H1 (cell line): ENCODE measurements at regions not wholly inside any gene's neighbourhood (a gene's known extent, or its start where the extent isn't known, plus 50 kb on each side); places are given as distances from the start of the nearest gene placed in this dataset.

Source experiments
- CTCF ChIA-PET: fragments of 300-600 bp; sonication (Branson Sonifier 250); formaldehyde crosslinking; loops from one replicate; lab custom pipeline; 2021; ENCODE audit not compliant: partially characterized antibody; lab: Charles Lee
- POLR2A ChIA-PET: fragments of 300-600 bp; sonication (Branson Sonifier 250); formaldehyde crosslinking; loops from one replicate; lab custom pipeline; 2021; ENCODE audit warnings: inconsistent platforms; ENCODE audit not compliant: partially characterized antibody; lab: Charles Lee
- DNase-seq, 2 experiments: peaks; one replicate each; pipeline versions ENCODE4 v3.0.0 to v3.0.0-alpha.2; 2010 to 2022; ENCODE audit warnings: low spot score in 2 of 2, low read depth in 1 of 2, mixed read lengths in 1 of 2
- FAIRE-seq: peaks from 2 replicates; lab custom pipeline; 2011; peaks lifted over from hg19 to GRCh38; lab: Jason Lieb, UNC
- H2AFZ ChIP-seq: 2 replicates; pipeline ENCODE4 v1.8.1; 2012; ENCODE audit warnings: low read length, inconsistent platforms
- H2AK5ac ChIP-seq: 2 replicates; pipeline ENCODE4 v1.6.1; 2013; ENCODE audit warnings: low read depth, low read length
- H2BK120ac ChIP-seq: replicated peaks from 2 replicates; pipeline ENCODE3; 2013; ENCODE audit warnings: low read depth, low read length, inconsistent platforms
- H2BK12ac ChIP-seq: 2 replicates; pipeline ENCODE4 v1.6.1; 2013; ENCODE audit warnings: low read depth, low read length
- H2BK15ac ChIP-seq: 2 replicates; pipeline ENCODE4 v1.6.1; 2013; ENCODE audit warnings: low read length
- H2BK20ac ChIP-seq: 2 replicates; pipeline ENCODE4 v1.6.1; 2013; ENCODE audit warnings: low read length
- H2BK5ac ChIP-seq: 2 replicates; pipeline ENCODE4 v1.6.1; 2013; ENCODE audit warnings: low read depth, low read length
- H3K14ac ChIP-seq: 2 replicates; pipeline ENCODE4 v1.6.1; 2013; ENCODE audit warnings: inconsistent platforms; ENCODE audit not compliant: insufficient read length
- H3K18ac ChIP-seq: 2 replicates; pipeline ENCODE4 v1.6.1; 2013; ENCODE audit warnings: low read length; ENCODE audit errors: extremely low read depth
- H3K23ac ChIP-seq: 2 replicates; pipeline ENCODE4 v1.6.1; 2013; ENCODE audit warnings: inconsistent platforms; ENCODE audit not compliant: insufficient read length
- H3K23me2 ChIP-seq: 2 replicates; pipeline ENCODE4 v1.6.1; 2013; ENCODE audit warnings: low read depth, low read length
- H3K27ac ChIP-seq: 2 replicates; pipeline ENCODE4 v1.6.1; 2011; ENCODE audit warnings: low read depth, low read length, inconsistent platforms
- H3K27me3 ChIP-seq, 4 experiments: replicated peaks in 1 of 4; 1 replicate in 1 of 4; 2 replicates in 3 of 4; pipeline versions ENCODE4 v1.6.1 to v1.8.1; 2011 to 2013; ENCODE audit warnings: low read length in 3 of 4, mild to moderate bottlenecking in 3 of 4, inconsistent platforms in 2 of 4, mixed read lengths in 2 of 4, moderate library complexity in 1 of 4; ENCODE audit not compliant: control insufficient read depth in 3 of 4, insufficient read depth in 3 of 4; ENCODE audit errors: extremely low read depth in 1 of 4
- H3K36me3 ChIP-seq, 4 experiments: 2 replicates each; pipeline versions ENCODE4 v1.6.1 to v1.8.1; 2011 to 2013; ENCODE audit warnings: mild to moderate bottlenecking in 4 of 4, low read length in 3 of 4, moderate library complexity in 2 of 4, control low read depth in 1 of 4, inconsistent platforms in 1 of 4; ENCODE audit not compliant: insufficient read depth in 4 of 4, control insufficient read depth in 2 of 4
- H3K4ac ChIP-seq: replicated peaks from 2 replicates; pipeline ENCODE3; 2013; ENCODE audit warnings: low read length, low read depth, mixed read lengths, inconsistent platforms; ENCODE audit not compliant: insufficient read length
- H3K4me1 ChIP-seq, 4 experiments: replicated peaks in 1 of 4; 1 replicate in 1 of 4; 2 replicates in 3 of 4; pipeline versions ENCODE4 v1.6.1 to v1.8.1; 2011 to 2013; ENCODE audit warnings: low read length in 3 of 4, inconsistent platforms in 2 of 4, mixed read lengths in 1 of 4; ENCODE audit not compliant: insufficient read depth in 4 of 4, control insufficient read depth in 3 of 4
- H3K4me2 ChIP-seq, 2 experiments: 2 replicates each; pipeline versions ENCODE4 v1.6.1 to v1.8.1; 2011 to 2013; ENCODE audit warnings: low read depth in 2 of 2, low read length in 2 of 2, control low read depth in 1 of 2, inconsistent platforms in 1 of 2, mild to moderate bottlenecking in 1 of 2; ENCODE audit not compliant: insufficient read depth in 1 of 2
- H3K4me3 ChIP-seq, 4 experiments: fragments of 200-600, 300-600 bp in 1 of 4; sonication (generic), shearing (Covaris generic), sonication (Bioruptor Twin) in 1 of 4; 2 replicates each; pipeline versions ENCODE4 v1.5.1 to v1.8.1; 2011 to 2016; ENCODE audit warnings: low read length in 4 of 4, low read depth in 3 of 4, control low read depth in 2 of 4, inconsistent platforms in 2 of 4, mild to moderate bottlenecking in 2 of 4, mixed read lengths in 1 of 4, moderate library complexity in 1 of 4; ENCODE audit not compliant: insufficient read depth in 2 of 4; ENCODE audit errors: extremely low read depth in 1 of 4
- H3K56ac ChIP-seq: replicated peaks from 2 replicates; pipeline ENCODE3; 2013; ENCODE audit warnings: low read depth, mild to moderate bottlenecking, mixed read lengths, low read length, inconsistent platforms; ENCODE audit not compliant: insufficient read length
- H3K79me1 ChIP-seq: 2 replicates; pipeline ENCODE4 v1.6.1; 2013; ENCODE audit warnings: low read depth, low read length, control low read depth
- H3K79me2 ChIP-seq, 2 experiments: 2 replicates each; pipeline versions ENCODE4 v1.6.1 to v1.8.1; 2012 to 2013; ENCODE audit warnings: low read length in 2 of 2, mild to moderate bottlenecking in 2 of 2, inconsistent platforms in 1 of 2; ENCODE audit not compliant: insufficient read depth in 2 of 2, control insufficient read depth in 1 of 2
- H3K9ac ChIP-seq, 4 experiments: replicated peaks in 1 of 4; 1 replicate in 1 of 4; 2 replicates in 3 of 4; pipeline versions ENCODE4 v1.6.1 to v1.8.1; 2011 to 2013; ENCODE audit warnings: low read depth in 3 of 4, low read length in 3 of 4, control low read depth in 2 of 4, mild to moderate bottlenecking in 2 of 4, moderate library complexity in 2 of 4, inconsistent platforms in 1 of 4; ENCODE audit errors: extremely low read depth in 1 of 4
- H3K9me3 ChIP-seq, 2 experiments: 2 replicates each; pipeline versions ENCODE4 v1.6.1 to v1.8.1; 2012 to 2013; ENCODE audit warnings: mild to moderate bottlenecking in 2 of 2, moderate library complexity in 2 of 2, control low read depth in 1 of 2, inconsistent platforms in 1 of 2, low read depth in 1 of 2, low read length in 1 of 2, mixed read lengths in 1 of 2; ENCODE audit not compliant: insufficient read depth in 2 of 2
- H4K20me1 ChIP-seq, 2 experiments: replicated peaks in 1 of 2; 2 replicates each; pipeline versions ENCODE3 to v1.8.1; 2011 to 2013; ENCODE audit warnings: inconsistent platforms in 2 of 2, low read length in 2 of 2, mild to moderate bottlenecking in 1 of 2; ENCODE audit not compliant: insufficient read depth in 2 of 2, control insufficient read depth in 1 of 2
- H4K5ac ChIP-seq: 2 replicates; pipeline ENCODE4 v1.6.1; 2013; ENCODE audit warnings: low read length, low read depth, mixed read lengths, inconsistent platforms; ENCODE audit not compliant: insufficient read length
- H4K8ac ChIP-seq: 2 replicates; pipeline ENCODE4 v1.8.0; 2013; ENCODE audit warnings: mild to moderate bottlenecking, moderate library complexity, low read length, inconsistent platforms; ENCODE audit not compliant: insufficient read depth; ENCODE audit errors: extremely low read depth
- H4K91ac ChIP-seq: replicated peaks from 2 replicates; pipeline ENCODE3; 2013; ENCODE audit warnings: low read length, mixed read lengths, inconsistent platforms; ENCODE audit not compliant: insufficient read length
- CHD1 ChIP-seq: IDR thresholded peaks from 2 replicates; pipeline ENCODE4 v1.6.1; 2012; ENCODE audit warnings: low read depth, low read length, improper control_type of control experiment
- SAP30 ChIP-seq: fragments of 300-600 bp; sonication (generic); IDR thresholded peaks from 2 replicates; pipeline ENCODE4 v1.7.1; 2012; ENCODE audit warnings: low read length, moderate library complexity, mild to moderate bottlenecking, inconsistent platforms; ENCODE audit not compliant: insufficient read depth, insufficient replicate concordance
- WGBS, 2 experiments: shearing (Covaris generic) in 1 of 2; methylation state at CpG; one replicate each; pipeline versions ENCODE4 v1.1.6 to v1.1.7; 2013 to 2015; ENCODE audit warnings: low lambda C conversion rate in 2 of 2, mixed read lengths in 2 of 2, inconsistent platforms in 1 of 2, low coverage in 1 of 2, missing lambda C conversion rate in 1 of 2; ENCODE audit not compliant: insufficient replicate concordance in 2 of 2, insufficient coverage in 1 of 2, insufficient read length in 1 of 2; ENCODE audit errors: extremely low coverage in 1 of 2, missing lambda C conversion rate in 1 of 2; 5-methylcytosine and 5-hydroxymethylcytosine counted together

DNA sequence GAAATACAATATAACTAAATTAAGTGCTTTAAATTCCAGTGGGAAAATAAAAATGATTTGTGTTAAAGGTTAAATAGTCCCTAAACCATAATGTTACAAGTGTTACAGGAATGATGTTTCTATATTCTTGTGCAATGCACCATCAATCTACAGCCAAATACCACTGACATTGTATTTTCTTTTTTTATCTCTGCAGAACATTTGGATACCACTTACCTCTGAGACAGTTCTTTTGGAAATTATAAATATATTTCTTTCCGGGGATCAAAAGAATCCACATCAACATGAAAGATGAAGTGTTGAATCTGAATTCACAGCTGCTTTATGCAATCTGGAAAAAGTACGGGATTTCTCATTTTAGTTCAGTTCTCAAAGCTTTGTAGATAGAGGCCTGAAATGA, 518.3 kb upstream of the AGA start:
- H3K14ac ChIP-seq: no peak overlapping the region
- no peaks in the 10 kb centered on the region for H3K27me3 ChIP-seq
- no peaks in the 10 kb centered on the region for H3K4me1 ChIP-seq
- no peaks in the 10 kb centered on the region for H3K79me1 ChIP-seq
- H2BK12ac ChIP-seq: no peak overlapping the region
- no peak overlapping the region for H3K9ac ChIP-seq
- CTCF ChIA-PET: no interaction called here
- WGBS, 2 experiments: 92% methylated on average over 2 of the region's 2 CpGs; no CpG with 5 or more reads in 1 of the 2 experiments
- H3K79me2 ChIP-seq: no peaks in the 10 kb centered on the region
- no peak overlapping the region for H3K56ac ChIP-seq
- H3K36me3 ChIP-seq: no peaks in the 10 kb centered on the region
- no peak overlapping the region for H3K4me3 ChIP-seq
- POLR2A ChIA-PET: no interaction called here
- no peak overlapping the region for H3K18ac ChIP-seq
- H2AK5ac ChIP-seq: no peak overlapping the region
- no peak overlapping the region for H2AFZ ChIP-seq
- no peak overlapping the region for H3K4ac ChIP-seq
- H4K8ac ChIP-seq: no peak overlapping the region
- TF ChIP-seq CHD1 (no peak), SAP30 (no peak)
- H3K23ac ChIP-seq: no peak overlapping the region
- DNase-seq (no peak), FAIRE-seq (no peak)
- H4K20me1 ChIP-seq: no peaks in the 10 kb centered on the region
- H3K9me3 ChIP-seq: no peaks in the 10 kb centered on the region
- H2BK5ac ChIP-seq: no peak overlapping the region
- H2BK15ac ChIP-seq: no peak overlapping the region
- no peak overlapping the region for H2BK20ac ChIP-seq
- H3K23me2 ChIP-seq: no peaks in the 10 kb centered on the region
- H3K27ac ChIP-seq: no peak overlapping the region
- no peak overlapping the region for H3K4me2 ChIP-seq
- H4K5ac ChIP-seq: no peak overlapping the region
- H2BK120ac ChIP-seq: no peak overlapping the region
- H4K91ac ChIP-seq: no peak overlapping the region
